Transverse colon (tissue), 4 donors: ENCODE measurements at regions not wholly inside any gene's neighbourhood (a gene's known extent, or its start where the extent isn't known, plus 50 kb on each side); places are given as distances from the start of the nearest gene placed in this dataset.

Experiments
- DNase-seq: peaks from one replicate; pipeline ENCODE4 v3.0.0-alpha.2; 2019
- H3K27ac ChIP-seq, 4 donors: fragments of 200-600 bp; sonication (generic); 2 replicates each; pipeline ENCODE4 v1.5.1; 2016 to 2018; ENCODE audit warnings: inconsistent platforms in 4 of 4
- H3K27me3 ChIP-seq: fragments of 200-600 bp; sonication (generic); 2 replicates; pipeline ENCODE4 v1.5.1; 2017; ENCODE audit warnings: inconsistent platforms
- H3K36me3 ChIP-seq, 4 donors: fragments of 200-600 bp; sonication (generic); 2 replicates each; pipeline ENCODE4 v1.5.1; 2017 to 2019; ENCODE audit warnings: inconsistent platforms in 4 of 4
- H3K4me1 ChIP-seq, 4 donors: fragments of 200-600 bp; sonication (generic); 2 replicates each; pipeline ENCODE4 v1.5.1; 2017 to 2020; ENCODE audit warnings: inconsistent platforms in 4 of 4
- H3K4me3 ChIP-seq, 4 donors: fragments of 200-600 bp; sonication (generic); 1 replicate in 1 of 4; 2 replicates in 3 of 4; pipeline versions ENCODE4 v1.5.1 to v1.6.1; 2017 to 2019; ENCODE audit warnings: inconsistent platforms in 4 of 4
- H3K9me3 ChIP-seq, 2 donors: fragments of 200-600 bp; sonication (generic); 2 replicates each; pipeline ENCODE4 v1.5.1; 2017 to 2019; ENCODE audit warnings: inconsistent platforms in 2 of 2
- CTCF ChIP-seq, 5 experiments: fragments of 200-600 bp in 3 of 5; fragments of 450-650 bp in 2 of 5; sonication (generic) in 3 of 5; IDR thresholded peaks; 1 replicate in 2 of 5; 2 replicates in 3 of 5; pipeline ENCODE4 v1.5.1; 2016 to 2017; ENCODE audit warnings: antibody characterized with exemption in 5 of 5, inconsistent platforms in 3 of 5, mild to moderate bottlenecking in 2 of 5, moderate library complexity in 1 of 5
- EP300 ChIP-seq: sonication (generic); formaldehyde crosslinking; IDR thresholded peaks from one replicate; pipeline ENCODE4 v1.6.1; 2017; ENCODE audit warnings: antibody characterized with exemption, low read depth
- POLR2A ChIP-seq: fragments of 450-650 bp; IDR thresholded peaks from one replicate; pipeline ENCODE4 v1.6.1; 2016; ENCODE audit warnings: antibody characterized with exemption, mild to moderate bottlenecking, moderate library complexity
- POLR2AphosphoS5 ChIP-seq, 3 donors: sonication (generic); formaldehyde crosslinking; IDR thresholded peaks; one replicate each; pipeline ENCODE4 v1.6.1; 2016; ENCODE audit warnings: antibody characterized with exemption in 3 of 3
- WGBS, 2 donors: methylation state at CpG; one replicate each; pipeline ENCODE4 v1.1.5; 2018; ENCODE audit warnings: low coverage in 1 of 2; 5-methylcytosine and 5-hydroxymethylcytosine counted together
- in situ Hi-C, 4 donors: fragments of 200-750 bp; cut with MboI; loops; one replicate each; pipeline versions ENCODE4 v1.15.0 to v1.15.1; 2017; ENCODE audit warnings: low sequenced_read_pairs in 3 of 4, low pct_ligation_motif_present in 1 of 4, low pct_unique_long_range_greater_than_20kb in 1 of 4
- intact Hi-C: fragments of 100-400 bp; cut with DNase I; formaldehyde crosslinking; loops from one replicate; pipeline ENCODE4 v1.15.1; 2023; ENCODE audit warnings: low total_unique reads

- Histone ChIP-seq H3K9me3 (no peaks in the 10 kb centered on the region), H3K27me3 (no peaks in the 10 kb centered on the region), H3K36me3 (no peaks in the 10 kb centered on the region), H3K4me3 (no peak overlapping the region), H3K27ac (no peak overlapping the region), H3K4me1 (no peaks in the 10 kb centered on the region)
- TF ChIP-seq CTCF (IDR thresholded peaks at IDR 0.05) (no peak), EP300 (no peak), POLR2A (no peak), POLR2AphosphoS5 (IDR thresholded peaks at IDR 0.05) (no peak)
- in situ Hi-C loops (loop anchor here in 1 of 4 donors (25.0 kb wide), 1 partner anchor 322 kb away; no protein-coding TSS in a partner anchor), intact Hi-C loops (no loop called here)
- 89 to 98% methylated on average over 5 to 6 of the region's 6 CpGs for WGBS, 2 donors
- DNase-seq = no peak
Observed at GRCh38 chr2:168365094-168365621, 90.9 kb upstream of the CERS6 start.

- 90 to 95% methylated on average over 2 of the region's 2 CpGs for WGBS, 2 donors
- DNase-seq = no peak
- in situ Hi-C loops = loop anchor here in 1 of 4 donors (25.0 kb wide), 1 partner anchor 318 kb away; no protein-coding TSS in a partner anchor
Observed at GRCh38 chr2:168369031-168369430, 87.0 kb upstream of the CERS6 start.

GRCh38 chr2:168371273-168372019 lies 84.6 kb upstream of the CERS6 start:
- H3K4me1 ChIP-seq = no peaks in the 10 kb centered on the region
- no peaks in the 10 kb centered on the region for H3K36me3 ChIP-seq
- no peaks in the 10 kb centered on the region for H3K27me3 ChIP-seq
- WGBS, 2 donors = 71% methylated on average over 4 of the region's 4 CpGs; no CpG with 5 or more reads in 1 of the 2 donors
- no peaks in the 10 kb centered on the region for H3K9me3 ChIP-seq
- H3K4me3 ChIP-seq = no peak overlapping the region
- TF ChIP-seq EP300 = no peak
- no peak for TF ChIP-seq POLR2A
- TF ChIP-seq CTCF (IDR thresholded peaks at IDR 0.05) = no peak
- no peak for TF ChIP-seq POLR2AphosphoS5 (IDR thresholded peaks at IDR 0.05)
- intact Hi-C loops = no loop called here
- in situ Hi-C loops = loop anchor here in 1 of 4 donors (25.0 kb wide), 1 partner anchor 316 kb away; no protein-coding TSS in a partner anchor
- no peak overlapping the region for H3K27ac ChIP-seq
- no peak for DNase-seq

More at GRCh38 chr2:168369031-168369430, 87.0 kb upstream of the CERS6 start:
- Histone ChIP-seq H3K27me3 (no peaks in the 10 kb centered on the region), H3K27ac (no peak overlapping the region), H3K4me1 (no peaks in the 10 kb centered on the region), H3K9me3 (no peaks in the 10 kb centered on the region), H3K36me3 (no peaks in the 10 kb centered on the region), H3K4me3 (no peak overlapping the region)
- TF ChIP-seq EP300 (no peak), POLR2A (no peak), POLR2AphosphoS5 (IDR thresholded peaks at IDR 0.05) (no peak), CTCF (IDR thresholded peaks at IDR 0.05) (no peak)
- intact Hi-C loops = no loop called here

GRCh38 chr2:168373468-168373867 lies 82.6 kb upstream of the CERS6 start:
- Histone ChIP-seq H3K9me3 (no peaks in the 10 kb centered on the region), H3K4me1 (no peaks in the 10 kb centered on the region), H3K4me3 (no peak overlapping the region), H3K27ac (no peak overlapping the region), H3K27me3 (no peaks in the 10 kb centered on the region), H3K36me3 (no peaks in the 10 kb centered on the region)
- intact Hi-C loops = no loop called here
- in situ Hi-C loops = loop anchor here in 1 of 4 donors (25.0 kb wide), 1 partner anchor 314 kb away; no protein-coding TSS in a partner anchor
- TF ChIP-seq POLR2A (no peak), POLR2AphosphoS5 (IDR thresholded peaks at IDR 0.05) (no peak)
- DNase-seq = no peak
- WGBS, 2 donors = 94 to 100% methylated on average over 2 of the region's 2 CpGs
